ENCODE measurements at regions not wholly inside any gene's neighbourhood (a gene's known extent, or its start where the extent isn't known, plus 50 kb on each side); places are given as distances from the start of the nearest gene placed in this dataset.

DNA sequence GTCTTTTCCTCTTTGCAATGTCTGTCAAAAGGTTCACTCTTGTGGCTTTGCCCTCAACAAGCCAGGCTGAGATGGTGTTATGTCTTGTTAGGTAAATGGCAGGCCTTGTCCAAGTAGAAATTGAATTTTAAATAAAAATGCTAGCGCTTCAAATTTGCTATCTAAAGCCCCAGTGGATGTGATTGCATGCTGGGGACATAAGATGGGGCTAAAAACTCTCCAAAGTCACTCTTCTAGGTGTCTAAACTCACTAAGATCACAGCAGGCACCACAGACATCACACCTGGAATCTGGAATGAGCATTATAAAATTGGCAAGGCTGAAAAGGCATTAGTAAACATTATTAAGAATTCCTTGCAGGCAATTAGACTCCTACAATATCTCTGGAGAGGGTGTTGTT, 262.7 kb upstream of the CLINT1 start:
- DNase-seq (ENCODE audit: extremely low spot score, unreplicated experiment): no peak
- no peaks in the 10 kb centered on the region for H3K36me3 Mint-ChIP-seq (ENCODE audit: unreplicated experiment)
- TF ChIP-seq, protein P1, sequence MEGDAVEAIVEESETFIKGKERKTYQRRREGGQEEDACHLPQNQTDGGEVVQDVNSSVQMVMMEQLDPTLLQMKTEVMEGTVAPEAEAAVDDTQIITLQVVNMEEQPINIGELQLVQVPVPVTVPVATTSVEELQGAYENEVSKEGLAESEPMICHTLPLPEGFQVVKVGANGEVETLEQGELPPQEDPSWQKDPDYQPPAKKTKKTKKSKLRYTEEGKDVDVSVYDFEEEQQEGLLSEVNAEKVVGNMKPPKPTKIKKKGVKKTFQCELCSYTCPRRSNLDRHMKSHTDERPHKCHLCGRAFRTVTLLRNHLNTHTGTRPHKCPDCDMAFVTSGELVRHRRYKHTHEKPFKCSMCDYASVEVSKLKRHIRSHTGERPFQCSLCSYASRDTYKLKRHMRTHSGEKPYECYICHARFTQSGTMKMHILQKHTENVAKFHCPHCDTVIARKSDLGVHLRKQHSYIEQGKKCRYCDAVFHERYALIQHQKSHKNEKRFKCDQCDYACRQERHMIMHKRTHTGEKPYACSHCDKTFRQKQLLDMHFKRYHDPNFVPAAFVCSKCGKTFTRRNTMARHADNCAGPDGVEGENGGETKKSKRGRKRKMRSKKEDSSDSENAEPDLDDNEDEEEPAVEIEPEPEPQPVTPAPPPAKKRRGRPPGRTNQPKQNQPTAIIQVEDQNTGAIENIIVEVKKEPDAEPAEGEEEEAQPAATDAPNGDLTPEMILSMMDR (IDR thresholded peaks at IDR 0.05): no peak
- peaks cover 8% of the 10 kb centered on the region for H3K4me1 Mint-ChIP-seq (ENCODE audit: unreplicated experiment)
- H3K27me3 Mint-ChIP-seq (ENCODE audit: unreplicated experiment): peaks cover 55% of the 10 kb centered on the region
- H3K27ac Mint-ChIP-seq (ENCODE audit: unreplicated experiment): no peak overlapping the region
- no peak overlapping the region for H3K4me3 Mint-ChIP-seq (ENCODE audit: unreplicated experiment)
- no peaks in the 10 kb centered on the region for H3K9me3 Mint-ChIP-seq (ENCODE audit: unreplicated experiment)

DNA sequence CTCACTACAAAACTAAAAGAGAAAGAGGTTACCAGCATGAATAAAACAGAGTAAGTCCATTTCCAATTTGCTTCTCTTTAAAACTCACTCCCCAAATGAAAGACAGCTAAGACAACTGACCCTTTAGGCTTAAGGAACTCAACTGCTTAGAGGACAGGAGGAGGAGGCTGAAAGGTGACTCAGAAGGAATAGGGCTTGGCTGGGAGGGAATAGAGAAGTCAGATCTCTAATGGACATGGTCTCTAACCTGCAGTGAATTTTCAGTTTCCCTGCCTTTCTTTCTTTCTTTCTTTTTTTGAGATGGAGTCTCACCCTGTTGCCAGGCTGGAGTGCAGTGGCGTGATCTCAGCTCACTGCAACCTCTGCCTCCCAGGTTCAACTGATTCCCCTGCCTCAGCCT, 261.8 kb upstream of the CLINT1 start:
- TF ChIP-seq, protein P1 (IDR thresholded peaks at IDR 0.05): no peak
- H3K4me1 Mint-ChIP-seq (ENCODE audit: unreplicated experiment): peaks cover 8% of the 10 kb centered on the region
- H3K36me3 Mint-ChIP-seq (ENCODE audit: unreplicated experiment): no peaks in the 10 kb centered on the region
- H3K27ac Mint-ChIP-seq (ENCODE audit: unreplicated experiment): no peak overlapping the region
- no peak overlapping the region for H3K4me3 Mint-ChIP-seq (ENCODE audit: unreplicated experiment)
- no peaks in the 10 kb centered on the region for H3K9me3 Mint-ChIP-seq (ENCODE audit: unreplicated experiment)
- H3K27me3 Mint-ChIP-seq (ENCODE audit: unreplicated experiment): peaks cover 53% of the 10 kb centered on the region
- DNase-seq (ENCODE audit: extremely low spot score, unreplicated experiment): no peak

DNA sequence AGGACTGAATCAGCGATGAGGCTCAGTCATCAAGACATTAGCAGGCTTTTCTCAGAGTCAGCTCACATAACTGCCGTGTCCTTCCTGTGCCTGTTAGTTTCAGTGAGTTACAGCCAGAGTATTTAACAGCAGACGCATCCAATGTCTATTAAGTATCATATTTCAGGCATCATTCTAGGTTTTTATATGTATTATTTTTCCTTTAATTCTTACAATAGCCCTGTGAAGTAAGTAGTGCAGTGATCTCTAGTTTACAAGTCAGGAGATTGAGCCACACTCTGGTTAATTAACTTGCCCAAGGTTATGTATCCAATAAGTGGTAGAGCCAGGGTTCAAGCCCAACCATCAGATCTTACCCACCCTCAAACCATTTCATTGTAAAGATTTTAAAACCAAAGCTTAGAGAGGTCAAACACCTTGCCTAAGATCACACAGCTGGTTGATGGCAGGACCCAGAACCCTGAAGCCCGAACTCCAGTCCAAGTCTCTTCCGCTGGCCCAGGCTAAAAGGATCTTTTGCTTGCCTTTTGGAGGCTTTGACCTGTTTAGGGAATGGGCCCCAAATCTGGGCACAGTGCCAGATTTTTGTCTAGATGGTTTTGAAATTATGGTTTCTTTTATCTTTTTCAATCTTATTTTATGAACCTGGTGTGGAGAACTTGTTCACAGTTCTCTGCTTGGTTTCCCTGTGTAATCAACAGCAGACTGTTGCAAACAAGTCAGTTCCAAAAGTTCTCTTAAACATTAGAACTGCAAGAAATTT, 261.2 kb upstream of the CLINT1 start:
- H3K27ac Mint-ChIP-seq (ENCODE audit: unreplicated experiment): no peak overlapping the region
- peaks cover 51% of the 10 kb centered on the region for H3K27me3 Mint-ChIP-seq (ENCODE audit: unreplicated experiment)
- peaks cover 13% of the 10 kb centered on the region for H3K4me1 Mint-ChIP-seq (ENCODE audit: unreplicated experiment)
- no peak overlapping the region for H3K4me3 Mint-ChIP-seq (ENCODE audit: unreplicated experiment)
- DNase-seq (ENCODE audit: extremely low spot score, unreplicated experiment): no peak
- H3K36me3 Mint-ChIP-seq (ENCODE audit: unreplicated experiment): no peaks in the 10 kb centered on the region
- no peaks in the 10 kb centered on the region for H3K9me3 Mint-ChIP-seq (ENCODE audit: unreplicated experiment)
- TF ChIP-seq, protein P1 (IDR thresholded peaks at IDR 0.05): no peak

DNA sequence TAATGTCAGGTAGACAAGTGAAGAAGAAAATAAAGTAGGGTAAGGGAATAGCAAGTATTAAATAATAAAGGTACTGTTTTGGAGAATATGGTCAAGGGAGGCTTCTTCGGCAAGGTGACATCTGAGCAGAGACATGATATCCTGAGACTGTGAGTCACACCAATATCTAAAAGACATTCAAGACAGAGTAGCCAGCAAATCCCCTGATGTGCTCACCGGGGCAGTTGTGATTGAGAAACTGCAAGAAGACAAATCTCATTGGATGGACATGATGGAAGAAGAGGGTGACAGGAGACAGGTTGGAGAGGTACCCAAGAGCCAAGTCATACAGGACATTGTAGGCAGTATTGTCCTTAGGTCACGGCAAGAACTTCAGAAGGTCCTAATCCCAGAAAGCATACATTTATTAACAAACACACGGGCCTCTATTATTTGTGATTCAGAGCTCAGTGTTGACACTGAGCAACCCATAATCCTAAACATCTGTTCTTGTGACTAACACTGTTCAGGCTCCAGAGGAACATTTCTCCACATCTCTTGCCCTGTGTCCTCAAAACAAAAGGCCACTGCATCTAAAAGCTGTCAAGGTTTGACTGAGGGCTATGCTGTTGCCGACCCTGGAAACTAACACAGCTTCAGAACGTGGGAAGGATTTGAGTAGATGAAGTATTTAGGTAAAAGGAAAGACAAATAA, 258.7 kb upstream of the CLINT1 start:
- TF ChIP-seq, protein P1 (IDR thresholded peaks at IDR 0.05): no peak
- no peak overlapping the region for H3K4me3 Mint-ChIP-seq (ENCODE audit: unreplicated experiment)

DNA sequence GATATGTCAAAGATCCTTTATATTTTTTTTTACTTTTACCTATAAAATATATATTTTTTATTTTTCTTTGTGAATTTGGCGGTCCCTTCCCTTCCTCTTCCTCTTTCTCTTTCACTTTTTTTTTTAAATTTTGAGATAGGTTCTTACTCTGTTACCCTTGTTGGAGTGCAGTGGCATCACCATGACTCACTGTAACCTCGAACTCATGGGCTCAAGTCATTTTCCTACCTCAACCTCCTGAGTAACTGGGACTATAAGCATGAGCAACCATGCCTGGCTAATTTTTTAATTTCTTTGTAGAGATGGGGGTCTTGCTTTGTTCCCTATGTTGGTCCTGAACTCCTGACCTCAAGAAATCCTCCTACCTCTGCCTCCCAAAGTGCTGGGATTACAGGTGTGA, 258.0 kb upstream of the CLINT1 start:
- Mint-ChIP-seq H3K27me3 (ENCODE audit: unreplicated experiment) (peaks cover 46% of the 10 kb centered on the region), H3K27ac (ENCODE audit: unreplicated experiment) (no peak overlapping the region), H3K9me3 (ENCODE audit: unreplicated experiment) (no peaks in the 10 kb centered on the region), H3K4me3 (ENCODE audit: unreplicated experiment) (no peak overlapping the region), H3K4me1 (ENCODE audit: unreplicated experiment) (peaks cover 13% of the 10 kb centered on the region), H3K36me3 (ENCODE audit: unreplicated experiment) (no peaks in the 10 kb centered on the region)
- no peak for DNase-seq (ENCODE audit: extremely low spot score, unreplicated experiment)
- TF ChIP-seq, protein P1 (IDR thresholded peaks at IDR 0.05): no peak

More for the DNA sequence above, 258.7 kb upstream of the CLINT1 start:
- H3K27ac Mint-ChIP-seq (ENCODE audit: unreplicated experiment): no peak overlapping the region
- H3K4me1 Mint-ChIP-seq (ENCODE audit: unreplicated experiment): peaks cover 13% of the 10 kb centered on the region
- no peaks in the 10 kb centered on the region for H3K36me3 Mint-ChIP-seq (ENCODE audit: unreplicated experiment)
- peaks cover 50% of the 10 kb centered on the region for H3K27me3 Mint-ChIP-seq (ENCODE audit: unreplicated experiment)
- no peak for DNase-seq (ENCODE audit: extremely low spot score, unreplicated experiment)
- no peaks in the 10 kb centered on the region for H3K9me3 Mint-ChIP-seq (ENCODE audit: unreplicated experiment)
